OCI-LY1 (cell line): ENCODE measurements at regions not wholly inside any gene's neighbourhood (a gene's known extent, or its start where the extent isn't known, plus 50 kb on each side); places are given as distances from the start of the nearest gene placed in this dataset.

ENCODE experiments used
- CTCF ChIP-seq: fragments of 200-600 bp; sonication (generic), shearing (Covaris generic); IDR thresholded peaks from 2 replicates; pipeline ENCODE4 v1.5.1; 2017; ENCODE audit warnings: mild to moderate bottlenecking, antibody characterized with exemption, low read length, moderate library complexity, mixed read lengths
- EZH2 ChIP-seq: fragments of 200-600 bp; sonication (generic), shearing (Covaris generic); IDR thresholded peaks from 2 replicates; pipeline ENCODE4 v1.8.0; 2017; ENCODE audit warnings: borderline replicate concordance, mixed run types, mild to moderate bottlenecking, antibody characterized with exemption, low read length, moderate library complexity, mixed read lengths

DNA sequence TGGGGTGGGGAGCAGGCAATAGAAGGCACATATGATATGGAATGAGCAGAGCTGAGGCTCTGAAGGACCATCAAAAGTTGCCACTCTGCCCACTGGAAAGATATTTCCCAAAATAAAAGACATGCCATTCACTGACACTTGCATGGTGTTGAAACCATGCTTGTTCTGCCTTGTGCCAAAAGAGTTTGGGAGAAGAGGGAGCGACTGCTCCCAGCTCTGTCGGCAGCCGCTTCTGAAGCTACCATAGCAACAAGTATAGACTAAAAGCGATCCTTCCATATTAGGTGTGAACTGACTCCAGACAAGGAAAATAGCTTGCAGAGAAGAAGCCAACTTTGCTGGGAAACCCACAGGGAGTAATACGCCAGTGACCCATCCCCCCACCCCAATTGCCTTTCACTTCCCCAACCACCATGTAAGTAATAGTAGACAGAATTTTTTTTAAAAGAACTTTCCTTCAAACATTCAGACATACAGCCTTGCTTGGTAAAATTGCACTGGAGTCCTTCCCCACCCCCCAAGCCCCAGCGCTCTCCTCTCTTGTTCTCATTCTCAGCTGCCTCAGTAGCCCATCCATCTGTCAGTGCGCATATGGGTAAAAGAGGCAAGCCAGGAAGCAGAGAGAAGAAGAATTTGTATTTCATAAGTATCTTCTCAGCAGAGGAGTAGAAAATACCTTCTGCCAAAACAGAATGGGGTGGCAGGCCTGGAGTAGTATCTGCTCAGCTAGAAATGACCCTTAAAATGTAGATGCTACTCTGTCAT, 263.7 kb downstream of the OMA1 start:
- TF ChIP-seq CTCF (no peak), EZH2 (no peak)
